Tibial nerve (tissue), 4 donors: ENCODE measurements at regions not wholly inside any gene's neighbourhood (a gene's known extent, or its start where the extent isn't known, plus 50 kb on each side); places are given as distances from the start of the nearest gene placed in this dataset.

Experiments used
- CTCF ChIP-seq, 5 experiments: fragments of 200-600 bp in 3 of 5; fragments of 450-650 bp in 2 of 5; sonication (generic) in 3 of 5; IDR thresholded peaks; one replicate each; pipeline ENCODE4 v1.5.1; 2016 to 2019; ENCODE audit warnings: antibody characterized with exemption in 5 of 5, mild to moderate bottlenecking in 3 of 5, moderate library complexity in 2 of 5
- EP300 ChIP-seq, 2 donors: sonication (generic); formaldehyde crosslinking; IDR thresholded peaks; one replicate each; pipeline ENCODE4 v1.6.1; 2017; ENCODE audit warnings: antibody characterized with exemption in 2 of 2, mild to moderate bottlenecking in 1 of 2
- POLR2A ChIP-seq, 2 donors: fragments of 450-650 bp; IDR thresholded peaks; one replicate each; pipeline ENCODE4 v1.6.1; 2017; ENCODE audit warnings: antibody characterized with exemption in 2 of 2, mild to moderate bottlenecking in 2 of 2, moderate library complexity in 2 of 2

GRCh38 chr5:13408616-13409015, 535.9 kb downstream of the DNAH5 start:
- no peak for TF ChIP-seq CTCF (IDR thresholded peaks at IDR 0.05)
- TF ChIP-seq EP300 (IDR thresholded peaks at IDR 0.05), result no peak
- no peak for TF ChIP-seq POLR2A (IDR thresholded peaks at IDR 0.05)
